GM21723 (cell line): ENCODE measurements at regions not wholly inside any gene's neighbourhood (a gene's known extent, or its start where the extent isn't known, plus 50 kb on each side); places are given as distances from the start of the nearest gene placed in this dataset.
"Not testable (repeated sequence)": the region's sequence is repeated elsewhere in the genome, so short reads cannot be mapped to it uniquely, and the experiment has no call there.

ENCODE experiments used
- ATAC-seq: cut with Tn5 transposase; IDR thresholded peaks from one replicate; pipeline ENCODE4 v1.9.1; 2021; ENCODE audit warnings: mild to moderate bottlenecking, moderate library complexity; ENCODE audit not compliant: unreplicated experiment

GRCh38 chr6:125653752-125654151 lies 95.7 kb upstream of the HEY2 start:
- not testable (repeated sequence) for ATAC-seq

- ATAC-seq: no peak
Observed at GRCh38 chr6:125655511-125655910, 93.9 kb upstream of the HEY2 start.

- ATAC-seq: no peak
Observed at GRCh38 chr6:125656287-125656870, 93.1 kb upstream of the HEY2 start.

GRCh38 chr6:125658136-125658535 lies 91.3 kb upstream of the HEY2 start:
- ATAC-seq: no peak

GRCh38 chr6:125658759-125659431 lies 90.5 kb upstream of the HEY2 start:
- no peak for ATAC-seq

- no peak for ATAC-seq
Observed at GRCh38 chr6:125659887-125660286, 89.5 kb upstream of the HEY2 start.

GRCh38 chr6:125662296-125662695 lies 87.1 kb upstream of the HEY2 start:
- no peak for ATAC-seq

GRCh38 chr6:125665295-125665814 lies 84.1 kb upstream of the HEY2 start:
- ATAC-seq: no peak

- no peak for ATAC-seq
Observed at GRCh38 chr6:125667326-125667725, 82.1 kb upstream of the HEY2 start.

GRCh38 chr6:125668071-125668470 lies 81.4 kb upstream of the HEY2 start:
- ATAC-seq: no peak

- no peak for ATAC-seq
Observed at GRCh38 chr6:125670568-125670967, 78.9 kb upstream of the HEY2 start.

- no peak for ATAC-seq
Observed at GRCh38 chr6:125671323-125671722, 78.1 kb upstream of the HEY2 start.

GRCh38 chr6:125674230-125674629 lies 75.2 kb upstream of the HEY2 start:
- no peak for ATAC-seq

- no peak for ATAC-seq
Observed at GRCh38 chr6:125678601-125679000, 70.8 kb upstream of the HEY2 start.

GRCh38 chr6:125679128-125679527 lies 70.3 kb upstream of the HEY2 start:
- ATAC-seq: no peak

- ATAC-seq: no peak
Observed at GRCh38 chr6:125679651-125680050, 69.8 kb upstream of the HEY2 start.

- ATAC-seq: no peak
Observed at GRCh38 chr6:125682939-125683338, 66.5 kb upstream of the HEY2 start.

- ATAC-seq: no peak
Observed at GRCh38 chr6:125688138-125688537, 61.3 kb upstream of the HEY2 start.

GRCh38 chr6:125693480-125693879 lies 56.0 kb upstream of the HEY2 start:
- no peak for ATAC-seq

GRCh38 chr6:125699591-125699990 lies 49.8 kb upstream of the HEY2 start:
- ATAC-seq: no peak
